Fibroblast of the aortic adventitia (primary cell): ENCODE measurements at regions not wholly inside any gene's neighbourhood (a gene's known extent, or its start where the extent isn't known, plus 50 kb on each side); places are given as distances from the start of the nearest gene placed in this dataset.

Experiments
- DNase-seq: peaks from one replicate; pipeline ENCODE4 v3.0.0-alpha.2; 2010; ENCODE audit warnings: low read depth
- H3K4me3 ChIP-seq: 2 replicates; pipeline ENCODE4 v1.5.1; 2011; ENCODE audit warnings: low read depth, mild to moderate bottlenecking, control low read depth, low read length, moderate library complexity
- CTCF ChIP-seq: IDR thresholded peaks from 2 replicates; pipeline ENCODE4 v1.5.1; 2011; ENCODE audit warnings: mild to moderate bottlenecking, low read length, control low read depth, inconsistent platforms; ENCODE audit not compliant: insufficient read depth

DNA sequence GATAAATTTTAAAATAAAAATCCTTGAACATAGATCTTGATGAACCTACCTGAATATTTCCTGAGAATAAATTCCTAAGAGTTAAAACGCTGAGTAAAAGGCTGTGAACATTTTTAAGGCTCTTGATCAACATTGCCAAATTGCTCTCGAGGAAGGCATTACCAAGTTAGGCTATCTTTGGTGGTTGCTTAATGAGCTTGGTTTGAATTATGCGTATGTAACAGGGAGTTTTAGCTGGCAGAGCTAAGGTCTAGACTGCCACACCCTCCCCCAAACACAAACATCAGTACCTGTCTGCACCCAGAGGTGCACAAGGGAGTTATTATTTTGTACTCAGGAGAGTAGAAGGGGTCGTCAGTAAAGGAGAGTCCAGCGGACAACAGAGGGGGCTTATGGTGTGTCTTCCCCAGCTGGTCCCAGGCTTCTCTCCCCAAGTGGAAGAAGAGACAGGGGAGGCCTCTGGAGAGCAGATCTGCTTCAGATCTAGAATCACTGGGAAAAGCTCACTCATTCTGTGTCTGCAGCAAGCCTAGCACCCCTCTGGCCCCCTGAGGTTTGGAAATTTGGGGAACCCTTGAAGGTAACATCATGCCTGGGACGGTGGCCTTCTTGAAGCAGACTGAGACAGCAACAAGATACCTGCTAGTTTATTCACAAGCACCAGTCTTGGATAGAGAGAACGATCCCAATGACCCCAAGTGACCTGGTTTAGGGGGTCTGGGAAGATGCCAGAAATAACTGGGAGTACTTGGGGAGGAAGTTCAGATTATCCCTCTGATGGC lies 197.2 kb upstream of the ID2 start:
- H3K4me3 ChIP-seq: no peak overlapping the region
- TF ChIP-seq CTCF: no peak
- DNase-seq: no peak

- TF ChIP-seq CTCF: no peak
- DNase-seq: no peak
- H3K4me3 ChIP-seq: no peak overlapping the region
Measured at GRCh38 chr2:8485736-8486135, 196.1 kb upstream of the ID2 start.

DNA sequence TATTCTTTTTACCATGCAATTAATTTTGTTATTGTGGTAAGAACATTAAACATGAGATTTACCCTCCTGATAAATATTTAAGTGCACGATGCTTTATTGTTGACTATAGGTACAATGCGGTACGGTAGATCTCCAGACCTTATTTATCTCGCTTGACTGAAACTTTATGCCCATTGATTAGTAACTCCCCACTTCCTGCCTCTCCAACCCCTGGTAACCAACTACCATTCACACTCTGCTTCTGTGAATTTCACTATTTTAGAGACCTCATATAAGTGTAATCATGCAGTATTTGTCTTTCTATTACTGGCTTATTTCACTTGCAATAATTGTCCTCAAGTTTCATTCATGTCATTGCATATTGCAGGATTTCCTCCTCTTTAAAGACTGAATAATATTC lies 195.7 kb upstream of the ID2 start:
- no peak for TF ChIP-seq CTCF
- no peak overlapping the region for H3K4me3 ChIP-seq
- DNase-seq: no peak

GRCh38 chr2:8487461-8487932 lies 194.4 kb upstream of the ID2 start:
- no peak for DNase-seq
- TF ChIP-seq CTCF: no peak
- H3K4me3 ChIP-seq: no peak overlapping the region

GRCh38 chr2:8488001-8488738 lies 193.7 kb upstream of the ID2 start:
- DNase-seq: no peak
- TF ChIP-seq CTCF: no peak
- H3K4me3 ChIP-seq: no peak overlapping the region

DNA sequence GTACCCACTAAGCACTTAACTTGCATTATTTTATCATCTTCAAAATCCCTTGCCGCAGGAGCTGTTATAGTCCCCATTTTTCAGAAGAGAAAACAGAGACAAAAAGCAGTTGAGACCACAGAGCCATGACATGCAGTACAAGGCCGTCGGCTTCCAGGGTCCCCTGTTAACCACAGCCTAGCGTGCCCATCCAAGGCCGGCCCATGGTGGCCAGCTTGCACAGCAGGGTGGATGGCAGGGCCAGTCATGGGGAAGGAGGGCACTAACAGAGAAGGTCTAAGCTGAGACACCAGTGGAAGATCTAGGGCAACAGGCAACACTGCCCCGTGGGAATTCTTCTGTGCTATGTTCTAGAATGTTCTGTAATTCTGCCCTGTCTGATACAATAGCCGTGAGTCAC lies 192.6 kb upstream of the ID2 start:
- no peak overlapping the region for H3K4me3 ChIP-seq
- TF ChIP-seq CTCF: no peak
- no peak for DNase-seq
